Right lobe of liver (tissue), 6 donors: ENCODE measurements at regions not wholly inside any gene's neighbourhood (a gene's known extent, or its start where the extent isn't known, plus 50 kb on each side); places are given as distances from the start of the nearest gene placed in this dataset.
"Not testable (repeated sequence)": the region's sequence is repeated elsewhere in the genome, so short reads cannot be mapped to it uniquely, and the experiment has no call there.

Experiments
- ATAC-seq, 4 donors: fragments of 200-7000 bp; cut with Tn5 transposase; one replicate each; pipeline ENCODE4 v1.9.1; 2020; ENCODE audit warnings: mild to moderate bottlenecking in 4 of 4, moderate library complexity in 4 of 4
- DNase-seq, 3 donors: peaks; one replicate each; pipeline ENCODE4 v3.0.0-alpha.2; 2020
- H3K27ac ChIP-seq, 3 donors: fragments of 200-600 bp; one replicate each; pipeline ENCODE4 v1.8.0; 2022
- H3K27me3 ChIP-seq, 2 donors: fragments of 200-600 bp; one replicate each; pipeline ENCODE4 v1.8.0; 2022
- H3K36me3 ChIP-seq, 4 donors: fragments of 200-600 bp; sonication (generic) in 1 of 4; one replicate each; pipeline versions ENCODE4 v1.5.1 to v1.8.0; 2017 to 2022; ENCODE audit warnings: control low read depth in 1 of 4
- H3K4me1 ChIP-seq, 4 donors: fragments of 200-600 bp; sonication (generic) in 1 of 4; one replicate each; pipeline versions ENCODE4 v1.5.1 to v1.8.0; 2017 to 2022; ENCODE audit warnings: control low read depth in 1 of 4
- H3K4me3 ChIP-seq, 3 donors: fragments of 200-600 bp; one replicate each; pipeline ENCODE4 v1.8.0; 2022
- H3K9me3 ChIP-seq, 4 donors: fragments of 200-600 bp; sonication (generic) in 1 of 4; one replicate each; pipeline versions ENCODE4 v1.5.1 to v1.8.0; 2017 to 2022; ENCODE audit warnings: control low read depth in 1 of 4
- POLR2A ChIP-seq: fragments of 450-650 bp; IDR thresholded peaks from one replicate; pipeline ENCODE4 v1.6.1; 2017; ENCODE audit warnings: antibody characterized with exemption, mild to moderate bottlenecking
- WGBS: methylation state at CpG from one replicate; pipeline ENCODE4 v1.1.6; 2018; ENCODE audit warnings: low coverage, low lambda C conversion rate; ENCODE audit not compliant: insufficient coverage; ENCODE audit errors: missing lambda C conversion rate; 5-methylcytosine and 5-hydroxymethylcytosine counted together
- intact Hi-C, 2 donors: fragments of 100-400 bp; cut with DNase I; formaldehyde crosslinking; loops; one replicate each; pipeline versions ENCODE4 v1.11.2 to v1.14.1; 2022
- TF ChIP-seq, protein P1 (sequence below), 4 donors: fragments of 200-600 bp in 3 of 4; fragments of 450-650 bp in 1 of 4; IDR thresholded peaks; one replicate each; pipeline versions ENCODE4 v1.5.1 to v1.8.0; 2016 to 2022; ENCODE audit warnings: antibody characterized with exemption in 4 of 4, mild to moderate bottlenecking in 2 of 4
- donor health status: DM: no; HTN: yes; CAD: no.
- donor health status: DM: no; HTN: no; CAD: no.
- donor health status: DM: no; HTN: no; CAD: no.
- donor health status: DM: no; HTN: yes; CAD: no.
- donor health status: DM: no; HTN: yes; CAD: no.

GRCh38 chr11:126135235-126136176 is 72.8 kb upstream of the CDON start:
- Histone ChIP-seq H3K9me3 (no peaks in the 10 kb centered on the region), H3K4me3 (no peak overlapping the region), H3K36me3 (no peaks in the 10 kb centered on the region), H3K4me1 (no peaks in the 10 kb centered on the region), H3K27ac (no peak overlapping the region), H3K27me3 (no peaks in the 10 kb centered on the region)
- TF ChIP-seq POLR2A: no peak
- TF ChIP-seq, protein P1, sequence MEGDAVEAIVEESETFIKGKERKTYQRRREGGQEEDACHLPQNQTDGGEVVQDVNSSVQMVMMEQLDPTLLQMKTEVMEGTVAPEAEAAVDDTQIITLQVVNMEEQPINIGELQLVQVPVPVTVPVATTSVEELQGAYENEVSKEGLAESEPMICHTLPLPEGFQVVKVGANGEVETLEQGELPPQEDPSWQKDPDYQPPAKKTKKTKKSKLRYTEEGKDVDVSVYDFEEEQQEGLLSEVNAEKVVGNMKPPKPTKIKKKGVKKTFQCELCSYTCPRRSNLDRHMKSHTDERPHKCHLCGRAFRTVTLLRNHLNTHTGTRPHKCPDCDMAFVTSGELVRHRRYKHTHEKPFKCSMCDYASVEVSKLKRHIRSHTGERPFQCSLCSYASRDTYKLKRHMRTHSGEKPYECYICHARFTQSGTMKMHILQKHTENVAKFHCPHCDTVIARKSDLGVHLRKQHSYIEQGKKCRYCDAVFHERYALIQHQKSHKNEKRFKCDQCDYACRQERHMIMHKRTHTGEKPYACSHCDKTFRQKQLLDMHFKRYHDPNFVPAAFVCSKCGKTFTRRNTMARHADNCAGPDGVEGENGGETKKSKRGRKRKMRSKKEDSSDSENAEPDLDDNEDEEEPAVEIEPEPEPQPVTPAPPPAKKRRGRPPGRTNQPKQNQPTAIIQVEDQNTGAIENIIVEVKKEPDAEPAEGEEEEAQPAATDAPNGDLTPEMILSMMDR (IDR thresholded peaks at IDR 0.05): no peak
- ATAC-seq (no peak), DNase-seq (no peak)
- intact Hi-C loops: no loop called here
- 51% methylated on average over 19 of the region's 20 CpGs for WGBS

GRCh38 chr11:126134461-126135155 is 71.9 kb upstream of the CDON start:
- intact Hi-C loops: no loop called here
- 79% methylated on average over 8 of the region's 8 CpGs for WGBS
- H3K27ac ChIP-seq: no peak overlapping the region
- H3K4me3 ChIP-seq: no peak overlapping the region
- H3K4me1 ChIP-seq: no peaks in the 10 kb centered on the region
- no peaks in the 10 kb centered on the region for H3K27me3 ChIP-seq
- TF ChIP-seq, protein P1 (IDR thresholded peaks at IDR 0.05): no peak
- no peak for TF ChIP-seq POLR2A
- no peaks in the 10 kb centered on the region for H3K36me3 ChIP-seq
- no peak for DNase-seq
- ATAC-seq: no peak
- no peaks in the 10 kb centered on the region for H3K9me3 ChIP-seq

DNA sequence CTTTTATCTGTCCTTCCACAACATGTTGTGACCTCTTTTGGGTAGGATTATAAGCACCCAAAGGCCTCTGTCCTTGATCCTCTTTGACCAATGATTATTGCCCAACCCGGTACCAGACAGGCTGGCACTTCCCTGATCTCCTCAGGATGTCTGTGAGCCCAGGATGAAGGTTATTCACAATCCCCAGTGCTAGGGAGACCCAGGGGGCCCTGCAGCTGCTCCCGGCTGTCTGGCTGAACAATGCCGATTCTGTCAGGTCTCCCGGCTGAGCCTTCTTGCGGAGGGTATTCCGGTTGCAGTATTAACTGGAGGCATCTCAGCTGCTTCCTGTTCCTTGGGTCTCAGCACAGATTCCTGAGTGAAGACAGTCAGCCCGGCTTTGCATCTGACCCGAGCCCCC is 71.2 kb upstream of the CDON start:
- Histone ChIP-seq H3K4me3 (no peak overlapping the region), H3K27ac (no peak overlapping the region), H3K9me3 (no peaks in the 10 kb centered on the region), H3K4me1 (no peaks in the 10 kb centered on the region), H3K36me3 (no peaks in the 10 kb centered on the region), H3K27me3 (no peaks in the 10 kb centered on the region)
- 55% methylated on average over 3 of the region's 8 CpGs for WGBS
- DNase-seq (no peak), ATAC-seq (no peak)
- TF ChIP-seq, protein P1 (IDR thresholded peaks at IDR 0.05): no peak
- no peak for TF ChIP-seq POLR2A
- intact Hi-C loops: no loop called here

DNA sequence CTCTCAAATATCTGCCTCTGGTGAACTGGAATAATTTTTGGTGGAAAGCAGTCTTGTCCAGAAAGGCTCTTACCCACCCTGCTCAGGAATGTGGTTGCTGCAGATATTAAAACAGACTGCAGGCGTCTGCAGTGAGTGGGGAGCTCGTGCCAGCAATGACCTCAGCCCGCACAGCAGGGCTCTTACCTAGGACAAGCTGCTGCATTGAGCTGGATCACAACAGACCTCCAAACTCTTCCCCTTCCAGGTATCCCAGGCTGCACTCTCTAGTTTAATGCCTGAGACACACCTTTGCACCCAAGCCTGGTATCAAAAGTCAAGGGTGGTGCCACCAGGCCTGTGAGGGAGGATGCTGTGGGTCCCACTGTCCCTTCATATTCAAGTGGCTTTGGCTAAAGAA is 69.7 kb upstream of the CDON start:
- ATAC-seq: peak in 2 of 4 donors; percentile 9 to 45
- Histone ChIP-seq H3K27me3 (no peaks in the 10 kb centered on the region), H3K9me3 (no peaks in the 10 kb centered on the region), H3K4me3 (no peak overlapping the region), H3K27ac (no peak overlapping the region), H3K36me3 (no peaks in the 10 kb centered on the region), H3K4me1 (no peaks in the 10 kb centered on the region)
- no CpG with 5 or more reads among the region's 3 CpGs for WGBS
- no peak for TF ChIP-seq POLR2A
- TF ChIP-seq, protein P1 (IDR thresholded peaks at IDR 0.05): no peak
- intact Hi-C loops: no loop called here
- DNase-seq: no peak

GRCh38 chr11:126130781-126131180 is 68.1 kb upstream of the CDON start:
- H3K36me3 ChIP-seq, H3K4me1 ChIP-seq, ATAC-seq, H3K9me3 ChIP-seq, DNase-seq, H3K4me3 ChIP-seq, H3K27ac ChIP-seq, intact Hi-C loops, H3K27me3 ChIP-seq: not testable (repeated sequence)
- WGBS: 89% methylated on average over 9 of the region's 11 CpGs
